ENCODE measurements at regions not wholly inside any gene's neighbourhood (a gene's known extent, or its start where the extent isn't known, plus 50 kb on each side); places are given as distances from the start of the nearest gene placed in this dataset.

GRCh38 chr18:24605444-24605843 lies 145.0 kb downstream of the HRH4 start:
- no peak overlapping the region for H3K9ac ChIP-seq (replicated peaks in 1 of 4; ENCODE audit: extremely low read depth in 1 of 4, low read depth in 3 of 4, low read length in 3 of 4)
- H2BK12ac ChIP-seq (ENCODE audit: low read depth, low read length): no peak overlapping the region
- DNase-seq (ENCODE audit: low read depth in 1 of 2, low spot score in 2 of 2) (no peak), FAIRE-seq (no peak)
- peaks cover 0 to 7% (median 2%) of the 10 kb centered on the region in 4 experiments; a peak in 4 of 7 replicates for H3K4me1 ChIP-seq (replicated peaks in 1 of 4; ENCODE audit: control insufficient read depth in 3 of 4, insufficient read depth in 4 of 4, low read length in 3 of 4)
- H4K20me1 ChIP-seq (replicated peaks in 1 of 2; ENCODE audit: control insufficient read depth in 1 of 2, insufficient read depth in 2 of 2, low read length in 2 of 2): no peaks in the 10 kb centered on the region
- ChIA-PET POLR2A (ENCODE audit: partially characterized antibody) (no interaction called here), CTCF (ENCODE audit: partially characterized antibody) (interaction anchor here (1.1 to 14.4 kb wide), 3 partner anchors 12 to 124 kb away, joined by 3 to 166 read pairs (median 3); no protein-coding TSS in a partner anchor)
- H3K27ac ChIP-seq (ENCODE audit: low read depth, low read length): no peak overlapping the region
- H3K23me2 ChIP-seq (ENCODE audit: low read depth, low read length): no peaks in the 10 kb centered on the region
- no peak overlapping the region for H3K18ac ChIP-seq (ENCODE audit: extremely low read depth, low read length)
- H3K79me1 ChIP-seq (ENCODE audit: low read depth, low read length): no peaks in the 10 kb centered on the region
- H3K27me3 ChIP-seq (replicated peaks in 1 of 4; ENCODE audit: control insufficient read depth in 3 of 4, extremely low read depth in 1 of 4, insufficient read depth in 3 of 4, low read length in 3 of 4): no peaks in the 10 kb centered on the region
- no peak overlapping the region for H4K5ac ChIP-seq (ENCODE audit: insufficient read length, low read depth, low read length)
- H3K14ac ChIP-seq (ENCODE audit: insufficient read length): no peak overlapping the region
- no peaks in the 10 kb centered on the region for H3K9me3 ChIP-seq (ENCODE audit: insufficient read depth in 2 of 2, low read depth in 1 of 2, low read length in 1 of 2)
- no peak overlapping the region for H4K8ac ChIP-seq (ENCODE audit: extremely low read depth, insufficient read depth, low read length)
- H4K91ac ChIP-seq (replicated peaks; ENCODE audit: insufficient read length, low read length): no peak overlapping the region
- no peak overlapping the region for H3K4ac ChIP-seq (replicated peaks; ENCODE audit: insufficient read length, low read depth, low read length)
- no peak overlapping the region for H2BK5ac ChIP-seq (ENCODE audit: low read depth, low read length)
- H3K4me3 ChIP-seq (ENCODE audit: extremely low read depth in 1 of 4, insufficient read depth in 2 of 4, low read depth in 3 of 4, low read length in 4 of 4): no peak overlapping the region
- no peak overlapping the region for H2AFZ ChIP-seq (ENCODE audit: low read length)
- WGBS, 2 experiments (ENCODE audit: extremely low coverage in 1 of 2, insufficient coverage in 1 of 2, insufficient read length in 1 of 2, insufficient replicate concordance in 2 of 2, low coverage in 1 of 2, low lambda C conversion rate in 2 of 2, missing lambda C conversion rate in 1 of 2): 85% methylated on average over 1 of the region's 1 CpG; no CpG with 5 or more reads in 1 of the 2 experiments
- H3K4me2 ChIP-seq (ENCODE audit: insufficient read depth in 1 of 2, low read depth in 2 of 2, low read length in 2 of 2): no peak overlapping the region
- no peak overlapping the region for H2BK120ac ChIP-seq (replicated peaks; ENCODE audit: low read depth, low read length)
- H2BK15ac ChIP-seq (ENCODE audit: low read length): no peak overlapping the region
- no peaks in the 10 kb centered on the region for H3K79me2 ChIP-seq (ENCODE audit: control insufficient read depth in 1 of 2, insufficient read depth in 2 of 2, low read length in 2 of 2)
- no peak overlapping the region for H3K23ac ChIP-seq (ENCODE audit: insufficient read length)
- no peak overlapping the region for H2AK5ac ChIP-seq (ENCODE audit: low read depth, low read length)
- no peak overlapping the region for H3K56ac ChIP-seq (replicated peaks; ENCODE audit: insufficient read length, low read depth, low read length)
- no peak overlapping the region for H2BK20ac ChIP-seq (ENCODE audit: low read length)
- no peaks in the 10 kb centered on the region for H3K36me3 ChIP-seq (ENCODE audit: control insufficient read depth in 2 of 4, insufficient read depth in 4 of 4, low read length in 3 of 4)
- no peak for TF ChIP-seq CHD7 (IDR thresholded peaks at IDR 0.05; ENCODE audit: insufficient replicate concordance, low read length)
